NB4 (cell line): ENCODE measurements at regions not wholly inside any gene's neighbourhood (a gene's known extent, or its start where the extent isn't known, plus 50 kb on each side); places are given as distances from the start of the nearest gene placed in this dataset.

ENCODE experiments used
- TF ChIP-seq, protein P1 (sequence below): IDR thresholded peaks from one replicate; pipeline ENCODE4 v1.5.1; 2012; ENCODE audit warnings: low read depth, low read length
- TF ChIP-seq, protein P2 (sequence below): IDR thresholded peaks from 2 replicates; pipeline ENCODE4 v1.6.1; 2011; ENCODE audit warnings: low read depth, low read length

DNA sequence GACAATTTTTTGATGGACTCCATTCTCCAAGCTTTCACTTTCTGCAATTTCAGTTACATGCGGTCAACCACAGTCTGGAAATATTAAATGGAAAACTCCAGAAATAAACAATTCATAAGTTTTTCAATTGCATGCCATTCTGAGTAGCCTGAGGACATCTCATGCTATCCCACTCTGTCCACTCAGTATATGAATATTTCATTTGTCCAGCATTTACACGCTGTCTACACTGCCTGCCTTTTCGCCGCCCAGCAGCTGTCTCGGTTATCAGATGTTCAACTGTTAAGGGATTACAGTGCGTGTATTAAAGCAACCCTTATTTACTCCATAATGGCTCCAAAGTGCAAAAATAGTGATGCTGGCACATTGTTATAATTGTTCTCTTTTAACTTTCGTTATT lies 116.3 kb downstream of the ADSS2 start:
- TF ChIP-seq, protein P1, sequence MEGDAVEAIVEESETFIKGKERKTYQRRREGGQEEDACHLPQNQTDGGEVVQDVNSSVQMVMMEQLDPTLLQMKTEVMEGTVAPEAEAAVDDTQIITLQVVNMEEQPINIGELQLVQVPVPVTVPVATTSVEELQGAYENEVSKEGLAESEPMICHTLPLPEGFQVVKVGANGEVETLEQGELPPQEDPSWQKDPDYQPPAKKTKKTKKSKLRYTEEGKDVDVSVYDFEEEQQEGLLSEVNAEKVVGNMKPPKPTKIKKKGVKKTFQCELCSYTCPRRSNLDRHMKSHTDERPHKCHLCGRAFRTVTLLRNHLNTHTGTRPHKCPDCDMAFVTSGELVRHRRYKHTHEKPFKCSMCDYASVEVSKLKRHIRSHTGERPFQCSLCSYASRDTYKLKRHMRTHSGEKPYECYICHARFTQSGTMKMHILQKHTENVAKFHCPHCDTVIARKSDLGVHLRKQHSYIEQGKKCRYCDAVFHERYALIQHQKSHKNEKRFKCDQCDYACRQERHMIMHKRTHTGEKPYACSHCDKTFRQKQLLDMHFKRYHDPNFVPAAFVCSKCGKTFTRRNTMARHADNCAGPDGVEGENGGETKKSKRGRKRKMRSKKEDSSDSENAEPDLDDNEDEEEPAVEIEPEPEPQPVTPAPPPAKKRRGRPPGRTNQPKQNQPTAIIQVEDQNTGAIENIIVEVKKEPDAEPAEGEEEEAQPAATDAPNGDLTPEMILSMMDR: no peak
- TF ChIP-seq, protein P2, sequence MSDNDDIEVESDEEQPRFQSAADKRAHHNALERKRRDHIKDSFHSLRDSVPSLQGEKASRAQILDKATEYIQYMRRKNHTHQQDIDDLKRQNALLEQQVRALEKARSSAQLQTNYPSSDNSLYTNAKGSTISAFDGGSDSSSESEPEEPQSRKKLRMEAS: no peak
